Right lobe of liver (tissue), 6 donors: ENCODE measurements at regions not wholly inside any gene's neighbourhood (a gene's known extent, or its start where the extent isn't known, plus 50 kb on each side); places are given as distances from the start of the nearest gene placed in this dataset.

Experiments
- ATAC-seq, 4 donors: fragments of 200-7000 bp; cut with Tn5 transposase; one replicate each; pipeline ENCODE4 v1.9.1; 2020; ENCODE audit warnings: mild to moderate bottlenecking in 4 of 4, moderate library complexity in 4 of 4
- DNase-seq, 3 donors: peaks; one replicate each; pipeline ENCODE4 v3.0.0-alpha.2; 2020
- H3K27ac ChIP-seq, 3 donors: fragments of 200-600 bp; one replicate each; pipeline ENCODE4 v1.8.0; 2022
- H3K27me3 ChIP-seq, 2 donors: fragments of 200-600 bp; one replicate each; pipeline ENCODE4 v1.8.0; 2022
- H3K36me3 ChIP-seq, 4 donors: fragments of 200-600 bp; sonication (generic) in 1 of 4; one replicate each; pipeline versions ENCODE4 v1.5.1 to v1.8.0; 2017 to 2022; ENCODE audit warnings: control low read depth in 1 of 4
- H3K4me1 ChIP-seq, 4 donors: fragments of 200-600 bp; sonication (generic) in 1 of 4; one replicate each; pipeline versions ENCODE4 v1.5.1 to v1.8.0; 2017 to 2022; ENCODE audit warnings: control low read depth in 1 of 4
- H3K4me3 ChIP-seq, 3 donors: fragments of 200-600 bp; one replicate each; pipeline ENCODE4 v1.8.0; 2022
- H3K9me3 ChIP-seq, 4 donors: fragments of 200-600 bp; sonication (generic) in 1 of 4; one replicate each; pipeline versions ENCODE4 v1.5.1 to v1.8.0; 2017 to 2022; ENCODE audit warnings: control low read depth in 1 of 4
- CTCF ChIP-seq, 4 donors: fragments of 200-600 bp in 3 of 4; fragments of 450-650 bp in 1 of 4; IDR thresholded peaks; one replicate each; pipeline versions ENCODE4 v1.5.1 to v1.8.0; 2016 to 2022; ENCODE audit warnings: antibody characterized with exemption in 4 of 4, mild to moderate bottlenecking in 2 of 4
- POLR2A ChIP-seq: fragments of 450-650 bp; IDR thresholded peaks from one replicate; pipeline ENCODE4 v1.6.1; 2017; ENCODE audit warnings: antibody characterized with exemption, mild to moderate bottlenecking
- WGBS: methylation state at CpG from one replicate; pipeline ENCODE4 v1.1.6; 2018; ENCODE audit warnings: low coverage, low lambda C conversion rate; ENCODE audit not compliant: insufficient coverage; ENCODE audit errors: missing lambda C conversion rate; 5-methylcytosine and 5-hydroxymethylcytosine counted together
- intact Hi-C, 2 donors: fragments of 100-400 bp; cut with DNase I; formaldehyde crosslinking; loops; one replicate each; pipeline versions ENCODE4 v1.11.2 to v1.14.1; 2022
- donor health status: DM: no; HTN: yes; CAD: no.
- donor health status: DM: no; HTN: no; CAD: no.
- donor health status: DM: no; HTN: no; CAD: no.
- donor health status: DM: no; HTN: yes; CAD: no.
- donor health status: DM: no; HTN: yes; CAD: no.

GRCh38 chr13:108437496-108437895, 168.0 kb downstream of the TNFSF13B start:
- Histone ChIP-seq H3K9me3 (no peaks in the 10 kb centered on the region), H3K36me3 (no peaks in the 10 kb centered on the region), H3K27me3 (no peaks in the 10 kb centered on the region), H3K4me1 (peaks cover 0 to 6% (median 0%) of the 10 kb centered on the region in 4 donors), H3K27ac (no peak overlapping the region), H3K4me3 (no peak overlapping the region)
- intact Hi-C loops, result no loop called here
- DNase-seq, result no peak
- ATAC-seq, result no peak
- no peak for TF ChIP-seq POLR2A
- WGBS, result 29% methylated on average over 2 of the region's 2 CpGs

GRCh38 chr13:108439556-108439955, 170.0 kb downstream of the TNFSF13B start:
- ATAC-seq, result no peak
- WGBS, result 54% methylated on average over 7 of the region's 7 CpGs

GRCh38 chr13:108444448-108444847, 174.9 kb downstream of the TNFSF13B start:
- 14% methylated on average over 6 of the region's 6 CpGs for WGBS
- intact Hi-C loops, result no loop called here
- H3K36me3 ChIP-seq, result no peaks in the 10 kb centered on the region
- no peaks in the 10 kb centered on the region for H3K4me1 ChIP-seq
- no peak for ATAC-seq
- no peaks in the 10 kb centered on the region for H3K9me3 ChIP-seq
- H3K4me3 ChIP-seq, result no peak overlapping the region
- TF ChIP-seq POLR2A (no peak), CTCF (IDR thresholded peaks at IDR 0.05) (no peak)
- no peaks in the 10 kb centered on the region for H3K27me3 ChIP-seq
- no peak for DNase-seq
- no peak overlapping the region for H3K27ac ChIP-seq

More at GRCh38 chr13:108439556-108439955, 170.0 kb downstream of the TNFSF13B start:
- Histone ChIP-seq H3K4me1 (peaks cover 0 to 6% (median 0%) of the 10 kb centered on the region in 4 donors), H3K4me3 (no peak overlapping the region), H3K27me3 (no peaks in the 10 kb centered on the region), H3K9me3 (no peaks in the 10 kb centered on the region), H3K36me3 (no peaks in the 10 kb centered on the region), H3K27ac (no peak overlapping the region)
- no peak for DNase-seq
- TF ChIP-seq CTCF (IDR thresholded peaks at IDR 0.05), result no peak
- no peak for TF ChIP-seq POLR2A
- intact Hi-C loops, result no loop called here

GRCh38 chr13:108448891-108449290, 179.4 kb downstream of the TNFSF13B start:
- H3K9me3 ChIP-seq, result no peaks in the 10 kb centered on the region
- DNase-seq, result no peak
- H3K4me3 ChIP-seq, result no peak overlapping the region
- H3K27ac ChIP-seq, result no peak overlapping the region
- H3K36me3 ChIP-seq, result no peaks in the 10 kb centered on the region
- no peak for TF ChIP-seq CTCF (IDR thresholded peaks at IDR 0.05)
- TF ChIP-seq POLR2A, result no peak
- H3K4me1 ChIP-seq, result no peaks in the 10 kb centered on the region
- no peak for ATAC-seq
- intact Hi-C loops, result no loop called here
- H3K27me3 ChIP-seq, result no peaks in the 10 kb centered on the region

- no peaks in the 10 kb centered on the region for H3K4me1 ChIP-seq
- no peak overlapping the region for H3K4me3 ChIP-seq
- TF ChIP-seq POLR2A (no peak), CTCF (IDR thresholded peaks at IDR 0.05) (no peak)
- no peaks in the 10 kb centered on the region for H3K9me3 ChIP-seq
- H3K36me3 ChIP-seq, result no peaks in the 10 kb centered on the region
- H3K27ac ChIP-seq, result no peak overlapping the region
- DNase-seq, result no peak
- intact Hi-C loops, result no loop called here
- ATAC-seq, result no peak
- WGBS, result 54% methylated on average over 3 of the region's 5 CpGs
- no peaks in the 10 kb centered on the region for H3K27me3 ChIP-seq
Observed at GRCh38 chr13:108451121-108451520, 178.3 kb upstream of the MYO16 start.
